HG03135 (cell line): ENCODE measurements at regions not wholly inside any gene's neighbourhood (a gene's known extent, or its start where the extent isn't known, plus 50 kb on each side); places are given as distances from the start of the nearest gene placed in this dataset.
"Not testable (repeated sequence)": the region's sequence is repeated elsewhere in the genome, so short reads cannot be mapped to it uniquely, and the experiment has no call there.

Experiments
- ATAC-seq: cut with Tn5 transposase; IDR thresholded peaks from one replicate; pipeline ENCODE4 v1.9.1; 2021; ENCODE audit warnings: mild to moderate bottlenecking, moderate library complexity; ENCODE audit not compliant: unreplicated experiment

DNA sequence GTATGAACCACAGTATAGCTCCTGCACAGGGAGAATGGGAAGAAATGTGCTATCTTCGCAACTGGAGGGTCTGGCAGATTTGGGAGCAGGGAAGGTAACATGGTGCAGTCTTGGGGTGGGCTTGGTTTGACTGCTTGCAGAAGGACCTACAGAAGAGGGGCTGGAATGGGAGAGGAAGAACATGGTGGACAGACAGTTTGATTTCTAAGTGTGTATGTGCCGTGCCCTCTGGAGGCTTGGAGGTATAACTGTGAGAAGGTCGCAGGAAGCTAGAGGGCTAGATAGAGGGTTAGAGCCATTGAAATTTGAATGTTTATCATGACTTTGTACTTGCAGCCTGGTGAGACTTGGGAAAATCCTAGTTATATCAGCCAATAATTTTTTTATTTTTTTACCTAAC is 169.2 kb downstream of the SQOR start:
- ATAC-seq: no peak

DNA sequence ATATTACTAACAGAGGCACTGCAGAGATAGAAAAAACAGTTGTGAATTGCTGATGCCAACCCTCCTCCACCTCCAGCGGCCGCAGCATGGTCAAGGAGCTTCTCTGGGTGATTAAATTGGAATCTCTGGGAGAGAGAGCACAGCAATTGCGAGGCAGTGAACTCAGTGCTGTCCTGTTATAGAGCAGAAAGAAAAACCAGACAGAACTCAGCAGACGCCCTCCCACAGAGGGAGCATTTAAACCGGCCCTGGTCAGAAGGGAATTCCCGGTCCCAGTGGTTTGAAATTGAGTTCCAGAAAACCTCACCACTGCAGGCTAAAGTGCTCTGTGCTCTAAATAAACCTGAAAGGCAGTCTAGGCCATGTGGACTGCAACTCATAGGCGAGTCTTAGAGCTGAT is 175.4 kb downstream of the SQOR start:
- ATAC-seq: no peak

DNA sequence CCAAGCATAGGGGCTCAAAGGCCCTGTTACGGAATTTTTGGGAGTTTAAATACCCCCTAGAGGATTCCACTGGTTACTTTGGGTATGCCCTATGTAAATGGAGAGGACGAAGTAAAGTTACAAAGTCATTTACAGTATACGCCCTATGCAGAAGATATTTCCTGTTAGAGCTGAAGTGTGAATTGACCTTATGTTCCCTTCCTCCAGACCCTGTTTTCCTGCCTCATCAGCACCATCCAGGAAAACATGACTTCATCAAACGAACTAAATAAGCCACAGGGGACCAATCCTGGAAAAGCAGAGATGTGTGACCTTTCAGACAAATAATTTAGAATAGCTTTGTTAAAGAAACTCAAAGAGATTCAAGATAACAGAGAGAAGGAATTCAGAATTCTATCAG is 177.4 kb downstream of the SQOR start:
- no peak for ATAC-seq

DNA sequence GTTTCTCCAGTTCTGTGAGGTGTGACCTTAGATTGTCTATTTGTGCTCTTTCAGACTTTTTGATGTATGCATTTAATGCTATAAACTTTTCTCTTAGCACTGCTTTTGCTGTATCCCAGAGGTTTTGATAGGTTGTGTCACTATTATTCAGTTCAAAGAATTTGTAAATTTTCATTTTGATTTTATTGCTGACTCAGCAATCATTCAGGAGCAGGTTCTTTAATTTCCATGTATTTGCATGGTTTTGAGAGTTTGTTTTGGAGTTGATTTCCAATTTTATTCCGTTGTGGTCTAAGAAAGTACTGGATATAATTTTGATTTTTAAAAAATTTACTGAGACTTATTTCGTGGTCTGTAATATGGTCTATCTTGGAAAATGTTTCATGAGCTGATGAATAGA is 182.7 kb downstream of the SQOR start:
- ATAC-seq: not testable (repeated sequence)

DNA sequence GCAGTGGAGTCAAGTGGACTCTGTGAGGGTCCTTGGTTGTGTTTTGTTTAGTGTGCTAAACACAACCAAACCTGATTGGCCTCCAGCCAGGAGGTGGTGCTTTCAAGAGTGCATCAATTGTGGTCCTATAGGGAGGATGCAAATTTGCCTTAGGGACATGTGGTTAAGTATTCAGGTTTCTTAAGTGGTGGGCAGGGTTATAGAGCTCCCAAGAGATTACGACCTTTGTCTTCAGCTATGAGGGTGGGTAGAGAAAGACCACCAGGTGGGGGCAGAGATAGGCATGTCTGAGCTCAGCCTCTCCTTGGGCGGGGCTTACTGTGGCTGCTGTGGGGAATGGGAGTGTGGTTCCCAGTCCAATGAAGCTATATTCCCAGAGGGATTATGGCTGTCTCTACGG is 186.6 kb downstream of the SQOR start:
- no peak for ATAC-seq

DNA sequence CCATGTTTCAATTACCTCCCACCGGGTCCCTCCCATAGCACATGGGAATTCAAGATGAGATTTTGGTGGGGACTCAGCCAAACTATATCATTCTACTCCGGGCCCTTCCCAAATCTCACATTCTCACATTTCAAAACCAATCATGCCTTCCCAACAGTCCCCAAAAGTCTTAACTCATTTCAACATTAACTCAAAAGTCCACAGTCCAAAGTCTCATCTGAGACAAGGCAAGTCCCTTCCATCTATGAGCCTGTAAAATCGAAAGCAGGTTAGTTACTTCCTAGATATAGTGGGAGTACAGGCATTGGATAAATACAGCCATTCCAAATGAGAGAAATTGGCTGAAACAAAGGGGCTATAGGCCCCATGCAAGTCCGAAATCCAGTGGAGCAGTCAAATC is 188.1 kb downstream of the SQOR start:
- not testable (repeated sequence) for ATAC-seq

DNA sequence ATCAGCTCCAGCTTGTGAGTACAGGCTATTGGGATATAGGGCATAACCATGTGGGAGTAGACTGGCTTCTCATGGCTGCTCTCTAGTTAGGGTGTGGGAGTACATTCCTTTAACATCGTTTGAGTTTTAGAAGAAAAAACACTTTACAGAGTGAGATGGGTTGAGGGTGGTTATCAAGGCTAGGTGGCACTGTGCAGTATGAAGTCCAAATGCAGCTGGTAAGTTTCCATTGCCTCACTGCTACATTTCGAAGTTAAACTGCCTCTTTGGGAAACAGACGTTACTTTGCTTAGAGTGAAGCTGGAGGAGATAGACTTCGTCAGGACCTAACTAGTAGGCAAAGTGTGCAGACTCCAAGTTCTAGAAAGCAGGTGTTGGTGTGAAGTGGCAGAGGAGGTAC is 192.4 kb downstream of the SQOR start:
- ATAC-seq: no peak

DNA sequence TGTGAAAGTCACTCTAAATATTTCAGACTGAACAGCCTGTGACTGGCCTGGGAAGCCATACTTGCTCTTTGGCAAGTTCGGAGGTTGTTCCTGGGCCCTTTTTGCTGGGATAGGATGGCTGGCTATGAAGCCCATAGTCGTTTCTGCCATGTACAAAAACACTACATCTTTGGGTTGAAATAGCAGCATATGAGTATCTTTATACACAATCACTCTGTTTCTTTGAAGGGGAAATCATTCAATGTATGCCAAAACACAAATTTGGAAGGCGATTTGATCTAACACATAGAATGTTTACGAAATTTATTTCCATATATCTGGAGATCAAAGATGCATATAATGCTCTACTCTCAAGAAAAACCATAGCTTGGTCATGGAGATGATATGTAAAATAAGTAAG is 192.9 kb downstream of the SQOR start:
- no peak for ATAC-seq

DNA sequence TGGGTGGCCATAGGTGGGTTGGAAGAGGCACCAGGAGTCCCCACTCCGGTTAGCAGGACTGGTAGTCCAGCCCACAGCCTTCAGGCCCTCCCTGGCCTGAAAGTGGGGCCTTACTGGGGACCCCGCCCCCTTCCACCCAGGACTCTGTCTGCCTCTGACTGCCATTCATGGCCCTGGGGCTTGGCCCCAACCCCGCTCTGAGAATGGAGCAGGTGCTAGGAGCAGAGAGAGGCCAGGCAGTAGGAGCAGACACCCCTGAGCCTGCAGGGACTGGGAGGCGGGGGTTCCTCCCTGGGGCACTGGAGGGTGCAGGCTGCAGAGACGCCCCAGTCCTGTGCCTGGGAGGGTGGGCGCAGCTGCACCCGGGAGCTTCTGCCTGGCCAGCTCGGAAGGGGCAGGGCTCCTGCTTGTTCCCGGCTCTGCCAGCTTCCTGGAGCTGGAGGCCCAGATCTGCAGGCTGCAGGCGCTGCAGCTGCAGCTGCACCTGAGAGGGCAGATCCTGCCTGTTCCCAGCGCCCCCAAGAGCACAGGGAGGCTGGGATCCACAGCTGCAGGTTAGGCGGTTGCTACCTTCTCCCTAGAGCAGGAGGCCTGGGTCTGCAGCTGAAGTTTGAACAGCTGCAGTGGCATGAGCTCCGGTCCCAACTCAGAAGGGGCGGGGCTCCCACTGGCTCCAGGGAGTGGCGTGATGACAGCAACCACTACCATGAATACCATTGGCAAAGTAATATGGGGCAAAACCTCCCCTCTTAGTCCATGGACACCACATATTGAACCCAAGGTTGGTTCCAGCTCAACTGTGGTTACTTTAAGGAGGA is 194.7 kb downstream of the SQOR start:
- no peak for ATAC-seq

DNA sequence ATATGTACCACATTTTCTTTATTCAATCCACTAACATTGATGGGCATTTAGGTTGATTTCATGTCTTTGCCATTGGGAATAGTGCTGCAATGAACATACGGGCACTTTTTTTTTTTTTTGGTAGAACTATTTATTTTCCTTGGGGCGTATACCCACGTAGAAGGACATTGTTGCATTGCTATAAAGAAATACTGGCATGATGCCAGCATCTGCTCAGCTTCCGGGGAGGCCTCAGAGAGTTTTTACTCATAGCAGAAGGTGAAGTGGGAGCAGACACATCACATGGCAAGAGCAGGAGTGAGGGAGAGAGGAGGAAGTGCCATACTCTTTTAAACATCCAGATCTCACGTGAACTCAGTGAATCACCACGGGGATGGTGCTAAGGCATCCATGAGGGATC is 197.0 kb downstream of the SQOR start:
- ATAC-seq: no peak

DNA sequence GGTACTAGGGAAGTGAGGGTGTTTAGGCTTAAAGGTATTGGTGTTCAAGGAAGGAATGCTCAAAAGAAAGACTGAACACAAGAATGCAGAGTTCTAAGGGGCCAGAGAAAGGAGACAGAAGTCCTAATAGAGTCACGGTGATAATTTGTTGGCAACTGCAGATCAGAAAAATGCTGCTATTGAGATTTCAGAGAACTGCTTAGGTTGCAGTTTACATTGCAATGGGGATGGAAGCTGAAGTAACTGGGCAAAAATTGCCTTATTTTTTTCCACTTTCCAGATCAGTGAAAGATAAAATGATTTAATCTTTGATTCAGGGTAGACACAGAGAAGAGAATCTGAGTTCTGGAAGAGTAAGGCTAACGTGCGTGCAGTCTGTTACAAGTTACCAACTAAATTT is 199.8 kb downstream of the SQOR start:
- no peak for ATAC-seq

DNA sequence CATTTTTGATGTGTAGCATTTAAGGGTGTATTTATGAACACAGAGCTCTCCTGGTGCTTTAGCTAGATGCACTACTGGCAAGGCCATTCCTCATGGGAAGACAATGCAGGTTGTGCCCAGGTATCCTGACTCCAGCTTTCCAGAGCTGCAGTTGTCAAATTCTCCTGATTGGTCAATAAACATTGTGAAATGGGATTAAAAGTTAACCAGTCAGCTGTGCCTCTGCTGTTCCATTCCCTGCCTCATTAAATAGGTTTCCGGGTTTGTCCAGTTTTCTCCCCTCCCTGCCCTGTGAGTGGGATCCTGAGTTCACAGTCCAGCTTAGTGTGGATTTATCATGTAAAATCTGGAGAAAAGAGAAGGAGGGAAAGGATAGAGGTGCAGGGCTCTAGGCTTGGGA is 207.3 kb downstream of the SQOR start:
- no peak for ATAC-seq

DNA sequence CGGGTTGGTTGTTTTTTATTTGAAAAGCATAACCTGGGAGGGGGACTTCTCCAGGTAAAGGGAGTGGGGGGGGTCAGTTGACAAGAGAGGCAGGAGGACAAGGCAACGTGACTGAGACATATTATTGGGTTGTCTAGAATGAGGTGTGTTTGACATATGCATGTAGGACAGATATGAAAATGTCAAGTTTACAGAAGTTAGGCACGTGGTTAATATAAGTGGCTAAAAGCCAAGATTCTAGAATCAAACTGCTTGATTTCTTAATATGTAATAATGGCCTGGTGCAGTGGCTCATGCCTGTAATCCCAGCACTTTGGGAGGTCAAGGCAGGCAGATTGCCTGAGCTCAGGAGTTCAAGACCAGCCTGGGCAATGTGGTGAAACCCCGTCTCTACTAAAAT is 212.8 kb downstream of the SQOR start:
- no peak for ATAC-seq

DNA sequence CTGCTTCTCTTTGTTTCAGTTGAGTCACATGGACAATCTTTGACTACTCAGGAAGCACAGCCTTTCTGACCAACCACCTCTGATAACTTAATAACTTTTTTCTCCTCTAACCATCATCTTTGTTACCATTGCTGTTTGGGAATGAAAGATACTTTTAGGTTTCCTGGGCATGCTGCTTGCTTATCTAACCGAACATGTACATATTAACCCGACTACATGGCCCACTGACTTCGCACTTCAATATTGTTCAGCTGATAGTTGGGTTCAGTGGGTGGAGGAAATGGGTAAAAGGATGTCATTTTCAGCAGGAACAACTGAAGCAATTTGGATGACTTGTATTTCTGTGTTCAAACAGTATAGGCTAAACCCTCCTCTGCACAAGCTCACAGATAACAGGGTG is 214.3 kb downstream of the SQOR start:
- no peak for ATAC-seq

DNA sequence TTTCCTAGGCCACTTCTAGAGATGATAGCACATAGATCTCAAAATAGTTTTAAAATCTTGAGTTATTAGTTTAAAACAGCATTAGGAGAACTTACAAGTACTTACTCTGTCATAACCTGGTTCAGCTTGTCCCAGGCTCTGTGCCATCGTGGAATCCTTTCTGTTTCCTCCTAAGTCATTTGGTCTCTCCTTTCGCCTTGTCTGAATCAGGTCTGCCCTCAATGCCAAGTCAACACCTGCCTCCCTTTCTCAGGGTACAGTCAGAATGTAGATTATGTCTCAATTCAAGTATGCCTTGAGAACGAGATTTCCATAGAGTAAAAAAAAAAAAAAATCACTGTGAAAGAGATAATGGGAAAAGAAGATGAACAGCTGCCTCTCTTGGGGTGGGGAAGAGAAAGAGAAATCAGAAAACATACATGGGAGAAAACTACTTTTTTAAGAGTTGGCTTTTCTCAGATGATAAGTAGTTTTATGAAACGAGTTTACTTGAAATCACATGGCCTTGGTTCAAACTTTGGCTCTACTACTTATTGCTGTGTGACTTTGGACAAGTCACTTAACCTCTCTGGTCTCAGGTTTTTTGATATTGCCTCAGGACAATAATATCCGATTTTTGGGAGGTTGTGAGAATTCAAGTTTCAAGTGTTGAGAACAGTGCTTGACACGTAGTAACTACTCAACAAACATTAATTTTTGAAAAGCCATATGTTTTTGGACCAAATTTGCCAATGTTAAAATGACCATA is 219.8 kb downstream of the SQOR start:
- ATAC-seq: no peak

DNA sequence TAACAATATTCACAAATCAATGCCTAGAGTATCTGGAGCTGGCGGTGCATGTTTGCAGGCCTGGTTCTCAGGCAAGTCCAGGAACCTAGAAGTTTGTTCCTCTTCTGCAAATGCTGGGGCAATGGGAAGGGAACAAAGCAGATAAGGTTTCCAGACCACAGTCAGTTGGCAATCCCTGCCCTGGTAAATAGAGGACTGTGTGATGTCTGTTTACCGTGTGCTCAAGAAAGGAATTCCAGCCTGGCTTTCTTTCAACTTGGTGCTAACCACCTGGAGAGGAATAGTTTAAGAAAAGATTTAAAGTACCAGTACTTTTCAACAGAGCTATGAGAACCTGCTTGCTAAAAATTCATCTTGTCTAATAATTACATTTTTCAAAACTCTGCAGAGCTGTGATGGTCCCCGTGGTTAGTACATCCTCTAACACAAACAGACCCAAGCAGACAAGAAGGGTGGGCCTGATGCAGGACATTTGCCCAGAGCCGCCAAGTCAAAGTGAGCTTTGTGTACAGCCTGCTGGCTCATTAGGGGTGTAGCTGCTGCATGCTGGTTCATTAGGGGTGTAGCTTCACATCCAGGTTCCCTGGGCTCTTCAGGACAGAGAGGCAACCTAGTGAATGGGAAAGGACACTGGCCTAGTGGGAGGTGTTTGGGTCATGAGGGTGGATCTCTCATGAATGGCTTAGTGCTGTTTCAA is 220.5 kb downstream of the SQOR start:
- ATAC-seq: no peak

DNA sequence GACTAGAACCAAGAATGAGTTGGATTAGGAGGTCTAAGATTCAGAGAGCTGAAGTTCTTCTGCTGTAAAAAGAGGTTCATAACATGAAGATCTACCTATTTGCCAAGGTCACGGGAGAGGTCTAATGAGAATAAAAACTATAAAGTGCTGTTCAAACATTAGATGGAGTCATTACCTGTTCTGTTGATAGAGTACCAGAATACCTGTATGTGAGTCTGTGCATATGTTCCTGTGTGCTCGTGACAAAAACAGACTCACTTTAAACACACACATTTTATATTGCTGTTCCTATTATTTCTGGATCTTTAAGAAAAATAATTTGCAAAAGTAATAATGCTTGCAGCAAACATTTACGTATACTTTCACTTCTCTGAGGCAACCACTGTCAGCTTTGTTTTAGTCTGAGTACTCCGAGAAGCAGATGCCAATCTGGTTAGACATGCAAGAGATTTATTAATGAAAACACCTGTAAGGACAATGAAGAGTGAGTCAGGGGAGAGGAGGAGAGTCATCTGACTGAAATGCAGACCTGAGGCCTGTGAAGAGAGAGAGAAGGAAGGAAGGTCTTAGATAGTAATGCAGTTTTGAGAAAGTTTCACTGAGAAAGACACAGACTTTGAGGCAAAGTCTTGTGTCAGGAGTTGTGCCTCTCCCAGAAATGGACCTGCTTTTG is 221.2 kb downstream of the SQOR start:
- no peak for ATAC-seq

DNA sequence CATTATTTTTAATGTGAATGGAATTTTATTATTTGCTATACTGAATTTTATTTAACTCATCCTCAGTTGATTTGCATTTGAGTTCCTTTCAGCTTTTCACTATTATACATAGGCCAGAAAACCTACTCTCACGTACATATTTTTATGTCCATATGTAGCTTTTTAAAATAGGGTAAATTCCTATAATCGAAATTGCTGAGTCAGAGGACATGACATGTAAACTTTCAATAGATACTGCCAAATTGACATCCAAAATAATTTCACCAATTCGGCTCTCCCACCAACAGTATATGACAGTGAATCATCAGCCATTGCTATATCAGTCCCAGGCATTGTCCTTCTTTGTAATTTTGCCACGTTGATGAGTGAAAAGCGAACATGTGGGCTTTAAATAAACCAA is 222.5 kb downstream of the SQOR start:
- no peak for ATAC-seq

DNA sequence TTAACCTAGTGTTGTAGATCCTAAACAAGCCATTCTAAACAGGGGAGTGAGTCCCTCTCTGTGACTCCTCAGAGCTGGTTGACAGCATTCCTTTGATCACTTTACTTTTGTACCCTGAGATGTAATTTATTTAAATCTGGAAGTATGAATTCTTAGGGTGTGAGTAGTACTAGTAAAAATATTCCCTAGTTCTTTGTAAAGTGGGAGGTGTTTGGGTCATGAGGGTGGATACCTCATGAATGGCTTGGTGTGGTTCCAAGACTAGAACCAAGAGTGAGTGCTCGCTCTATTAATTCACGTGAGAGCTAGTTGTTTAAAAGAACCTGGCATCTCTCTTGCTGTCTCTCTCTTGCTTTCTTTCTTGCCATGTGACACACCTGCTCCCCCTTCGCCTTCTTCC is 223.7 kb downstream of the SQOR start:
- no peak for ATAC-seq

DNA sequence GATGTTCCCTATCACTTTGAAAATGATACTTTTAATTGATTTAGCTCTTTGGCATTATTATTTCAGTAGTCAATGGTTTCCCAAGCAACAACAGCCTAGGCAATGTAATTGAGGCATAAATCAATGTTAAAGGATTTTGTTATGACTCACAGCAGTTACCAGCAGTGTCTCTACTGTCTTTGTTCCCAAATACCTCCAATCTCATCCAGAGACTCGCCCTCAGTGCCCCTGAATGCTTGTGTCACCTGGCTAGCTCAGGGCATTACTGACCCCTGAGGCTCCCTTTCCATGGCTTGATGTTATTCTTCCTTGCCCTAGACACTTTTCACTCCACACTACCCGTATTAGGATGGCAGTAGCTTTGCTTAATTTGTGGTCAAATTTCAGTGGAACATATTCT is 227.2 kb downstream of the SQOR start:
- no peak for ATAC-seq

DNA sequence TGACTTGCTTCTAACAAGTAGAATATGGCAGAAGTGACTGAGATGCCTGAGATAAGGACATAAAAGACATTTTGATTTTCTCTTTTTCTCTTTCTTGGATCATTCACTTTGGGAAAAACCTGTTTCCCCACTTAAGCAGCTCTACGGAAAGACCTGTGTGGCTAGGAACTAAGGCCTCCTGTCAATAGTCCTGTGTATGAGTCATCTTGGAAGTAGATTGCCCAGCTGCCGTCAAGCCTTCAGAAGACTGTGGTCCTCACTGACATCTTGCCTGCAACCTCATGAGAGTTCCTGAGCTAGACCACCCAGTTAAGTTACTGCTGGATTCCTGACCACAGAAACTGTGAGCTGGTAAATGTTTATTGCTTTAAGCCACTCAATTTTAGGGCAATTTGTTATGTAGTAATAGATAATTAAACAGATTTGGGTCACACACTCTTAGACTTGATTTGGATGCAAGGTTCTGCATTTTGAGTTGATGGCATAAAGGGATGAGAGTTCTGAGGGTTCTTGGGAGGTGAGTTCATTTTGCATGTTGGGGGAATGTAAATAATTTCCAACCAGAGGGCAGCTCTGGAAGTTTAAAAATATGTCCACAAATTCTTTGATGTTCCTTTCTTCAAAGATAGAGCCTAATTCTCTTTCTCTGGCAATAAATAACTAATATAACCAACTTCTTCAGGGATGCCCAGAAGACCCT is 229.2 kb downstream of the SQOR start:
- ATAC-seq: no peak
